HG02763 (cell line): ENCODE measurements at regions not wholly inside any gene's neighbourhood (a gene's known extent, or its start where the extent isn't known, plus 50 kb on each side); places are given as distances from the start of the nearest gene placed in this dataset.

Experiments
- ATAC-seq: cut with Tn5 transposase; IDR thresholded peaks from one replicate; pipeline ENCODE4 v1.9.1; 2021; ENCODE audit warnings: mild to moderate bottlenecking, moderate library complexity; ENCODE audit not compliant: unreplicated experiment

GRCh38 chr14:98962118-98962517 is 309.9 kb downstream of the BCL11B start:
- no peak for ATAC-seq

DNA sequence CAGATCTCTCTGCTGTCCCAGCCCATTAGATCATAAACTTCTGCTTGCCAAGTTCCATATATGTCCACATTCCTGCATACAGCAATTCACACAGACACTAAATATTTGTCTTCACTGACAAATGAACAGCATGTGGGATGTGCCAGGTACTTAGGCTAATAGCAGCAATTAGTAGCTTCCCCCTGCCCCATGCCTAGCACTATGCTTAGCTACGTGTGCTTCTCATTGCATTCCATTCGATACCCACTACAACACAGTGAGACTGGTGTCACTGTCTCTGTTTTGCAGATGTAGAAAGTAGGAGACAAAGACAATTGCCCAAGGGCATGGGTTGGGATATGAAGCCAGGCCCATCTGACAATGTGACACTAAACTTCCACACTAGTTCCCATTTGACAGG is 308.4 kb downstream of the BCL11B start:
- no peak for ATAC-seq

DNA sequence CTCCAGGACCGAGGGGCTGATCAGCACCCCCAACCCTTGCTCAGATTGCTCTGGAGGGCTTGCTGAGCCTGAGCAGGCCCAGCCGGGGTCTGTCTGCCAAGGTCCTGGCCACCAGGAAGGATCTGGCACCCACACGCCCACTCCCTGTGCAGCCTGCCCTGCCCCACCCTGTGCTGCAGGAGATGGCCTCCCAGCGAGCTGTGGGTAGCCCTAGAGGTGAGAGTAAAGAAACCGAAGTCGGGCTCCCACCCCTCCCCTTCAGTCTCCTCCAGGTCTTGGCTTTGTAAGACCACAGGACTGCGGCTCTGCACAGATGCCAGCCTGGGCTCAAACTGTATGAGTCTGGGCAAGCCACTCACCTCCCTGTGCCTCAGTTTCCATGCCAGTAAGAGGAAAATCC is 307.8 kb downstream of the BCL11B start:
- ATAC-seq, result no peak

DNA sequence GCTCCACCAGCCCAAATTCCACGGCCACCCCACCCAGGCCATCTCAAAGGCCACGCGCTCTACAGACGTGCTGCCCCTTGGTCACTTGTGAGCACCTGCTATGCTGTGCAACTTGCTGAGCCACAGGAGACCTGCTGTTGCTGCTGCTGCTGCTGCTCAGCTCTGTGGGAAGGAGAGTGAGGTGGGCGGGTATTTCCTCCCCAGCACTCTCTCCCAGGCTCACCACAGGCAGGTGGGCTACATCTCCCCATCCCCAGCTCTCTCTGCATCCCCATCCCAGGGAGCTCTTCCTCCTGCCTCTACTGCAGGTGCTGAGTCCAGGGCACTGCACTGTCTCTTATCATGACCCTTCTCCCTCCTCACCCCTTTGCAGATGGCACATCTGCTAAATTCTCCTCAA is 306.9 kb downstream of the BCL11B start:
- ATAC-seq, result no peak

DNA sequence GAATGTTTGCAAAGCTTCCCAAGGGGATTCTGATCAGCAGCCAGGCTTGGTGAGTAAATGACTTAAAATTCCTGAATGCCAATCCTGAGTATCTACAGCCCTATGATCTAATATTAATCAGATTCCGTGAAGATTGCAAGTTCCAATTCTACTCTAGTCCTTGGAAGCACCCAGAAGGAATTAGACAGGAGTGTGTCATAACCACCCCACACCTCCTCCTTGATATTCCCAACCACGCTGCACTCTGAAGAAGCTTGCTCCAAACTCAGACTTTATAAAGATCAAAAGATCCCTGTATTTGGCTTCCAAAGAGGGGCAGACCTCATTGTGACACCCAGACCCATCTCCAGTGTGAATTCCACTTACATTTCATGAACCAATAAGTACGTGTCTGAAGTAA is 306.0 kb downstream of the BCL11B start:
- ATAC-seq, result no peak

DNA sequence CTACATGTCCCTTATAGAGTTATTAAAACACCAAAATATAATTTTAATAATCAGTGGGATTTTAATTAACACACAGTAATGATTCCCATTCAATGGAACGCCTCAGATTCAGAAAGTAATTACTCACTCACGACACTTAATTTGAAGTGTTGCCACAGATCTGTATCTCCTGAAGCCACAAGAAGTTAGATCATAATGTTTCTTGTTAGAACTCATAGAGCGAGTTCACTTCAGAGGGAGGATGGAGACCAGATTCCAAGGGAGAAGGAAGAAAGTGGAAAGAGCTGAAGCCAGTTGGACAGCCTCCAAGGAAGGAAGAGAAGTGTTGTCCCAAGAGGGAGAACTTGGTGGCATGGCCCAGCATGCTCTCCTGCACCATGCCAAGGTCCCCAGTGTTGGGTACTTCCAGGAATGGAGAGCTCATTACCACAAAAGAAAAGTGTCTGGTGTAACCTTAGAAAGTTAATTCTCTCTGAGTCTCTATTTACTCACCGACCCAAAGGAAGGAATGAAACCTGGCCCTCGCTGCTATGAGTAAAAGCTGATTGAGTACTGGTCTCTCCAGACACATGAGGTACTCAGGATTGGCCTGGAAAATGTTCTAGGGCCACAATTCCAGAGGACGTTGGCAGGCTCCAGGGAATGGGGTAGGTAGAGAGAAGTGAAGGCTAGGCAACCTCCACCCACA is 305.4 kb downstream of the BCL11B start:
- no peak for ATAC-seq

DNA sequence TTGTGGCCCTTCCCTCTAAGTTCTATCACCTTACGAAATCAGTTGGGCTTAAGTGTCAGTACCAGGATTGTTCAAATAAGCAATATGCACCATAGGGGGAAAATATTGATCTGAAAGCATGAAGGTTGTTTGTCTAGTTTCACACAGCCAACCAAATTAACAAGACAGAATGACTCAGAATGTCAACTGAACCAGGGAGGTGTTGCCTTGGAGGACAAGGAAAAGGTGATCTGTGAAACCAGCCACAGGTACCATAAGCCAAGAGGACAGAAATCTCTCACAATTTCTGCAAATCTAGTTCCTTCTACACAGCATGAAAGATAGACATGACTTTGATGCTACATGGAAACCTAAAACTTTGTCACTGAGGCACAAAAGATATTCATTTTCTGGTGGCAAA is 297.9 kb downstream of the BCL11B start:
- no peak for ATAC-seq

DNA sequence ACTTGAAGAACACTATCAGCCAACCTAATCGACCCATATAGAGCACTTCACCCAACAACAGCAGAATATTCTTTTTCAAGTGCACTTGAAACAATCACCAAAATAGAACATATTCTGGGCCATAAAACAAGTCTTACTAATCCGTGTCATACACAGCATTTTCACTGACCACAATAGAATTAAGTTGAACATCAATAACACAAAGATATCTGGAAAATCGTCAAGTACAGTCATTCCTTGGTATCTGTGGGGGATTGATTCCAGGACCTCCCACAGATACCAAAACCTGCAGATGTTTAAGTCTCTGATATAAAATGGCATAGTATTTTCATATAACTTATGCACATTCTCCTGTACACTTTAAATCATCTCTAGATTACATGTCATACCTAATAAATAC is 295.7 kb downstream of the BCL11B start:
- no peak for ATAC-seq

GRCh38 chr14:98977451-98977850 is 294.5 kb downstream of the BCL11B start:
- no peak for ATAC-seq

- no peak for ATAC-seq
Measured at GRCh38 chr14:98982986-98983385, 289.0 kb downstream of the BCL11B start.

DNA sequence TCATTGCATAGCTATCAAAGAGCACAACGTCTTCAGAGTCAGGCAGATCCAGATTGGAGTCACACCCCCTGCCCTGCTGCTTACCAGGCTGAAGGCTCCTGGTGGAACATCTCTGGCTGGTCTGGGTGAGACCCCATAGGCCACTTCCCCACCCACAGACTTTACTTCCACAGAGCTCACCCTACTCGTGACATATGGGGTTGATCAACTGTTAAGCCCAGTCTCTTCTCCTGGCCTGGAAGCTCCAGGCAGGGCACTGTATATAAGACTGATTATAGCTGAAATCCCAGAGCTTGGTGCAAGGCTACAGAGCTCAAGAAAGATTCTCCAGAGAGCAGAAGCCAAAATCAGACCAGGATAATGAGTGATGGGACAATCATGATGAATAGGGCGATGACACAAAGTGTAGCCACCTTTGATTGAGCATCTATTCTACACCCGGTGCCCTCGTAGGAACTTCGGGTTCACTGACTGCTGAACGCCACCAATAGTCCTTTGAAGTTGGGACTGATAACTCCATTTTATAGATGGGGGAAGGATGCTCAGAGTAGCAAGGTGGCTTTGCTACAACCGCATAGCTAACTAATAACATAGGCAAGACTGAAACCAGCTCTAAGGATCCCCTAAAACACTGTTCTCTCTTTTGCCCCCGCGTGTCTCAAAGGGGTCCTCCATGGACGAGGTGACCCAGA is 287.8 kb downstream of the BCL11B start:
- ATAC-seq, result no peak

DNA sequence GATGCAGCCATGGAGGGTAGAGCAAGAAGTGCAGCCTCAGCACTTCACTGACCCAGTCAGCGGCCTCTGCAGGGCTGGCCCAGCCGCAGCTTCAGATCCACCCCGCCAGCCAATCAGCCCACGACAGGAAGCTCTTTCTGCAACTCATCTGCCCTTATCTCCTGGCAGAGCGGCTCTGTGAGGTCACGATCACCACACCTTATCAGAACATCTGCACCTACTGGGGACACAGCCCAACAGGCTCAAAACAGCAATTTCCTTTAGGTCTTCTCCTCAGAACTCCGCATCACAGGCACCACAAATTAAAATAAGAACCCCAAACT is 287.3 kb downstream of the BCL11B start:
- ATAC-seq, result no peak

DNA sequence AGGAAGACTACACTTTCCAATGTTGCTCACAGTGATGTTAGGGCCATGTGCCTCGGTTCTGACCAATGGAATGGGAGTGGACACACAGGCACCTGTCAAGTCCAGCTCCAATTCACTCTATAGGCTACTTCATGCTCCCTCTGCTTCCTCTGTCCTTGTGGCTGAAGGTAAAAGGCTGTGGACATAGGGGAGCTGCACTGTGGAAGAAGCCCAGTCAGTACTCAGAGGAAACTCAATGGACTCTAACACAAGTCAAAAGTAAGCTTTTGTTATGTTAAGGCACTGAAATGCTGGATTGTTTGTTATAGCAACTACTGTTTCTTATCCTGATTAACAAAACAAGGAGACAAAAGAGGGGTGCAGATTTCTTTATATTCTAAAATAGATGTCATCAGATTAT is 278.2 kb downstream of the BCL11B start:
- no peak for ATAC-seq

DNA sequence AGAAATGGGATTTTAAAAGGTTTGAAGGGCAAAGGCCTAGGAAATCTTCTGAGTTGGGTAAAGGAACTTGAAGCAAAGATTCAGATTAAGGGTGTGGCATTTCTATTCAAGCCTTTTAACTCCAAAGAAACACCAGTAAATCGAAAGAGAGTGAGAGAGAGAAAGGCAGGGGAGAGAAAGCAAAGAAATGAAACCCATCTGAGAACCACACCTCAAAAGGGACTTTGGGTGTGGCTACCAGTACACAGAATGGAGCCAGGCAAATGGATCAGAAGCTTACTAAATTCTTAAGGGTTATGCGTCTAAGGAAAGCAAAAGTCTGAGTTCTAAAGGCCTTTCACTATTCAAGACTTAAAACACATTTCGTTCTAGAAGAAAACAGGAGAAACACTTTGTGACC is 277.4 kb downstream of the BCL11B start:
- no peak for ATAC-seq

DNA sequence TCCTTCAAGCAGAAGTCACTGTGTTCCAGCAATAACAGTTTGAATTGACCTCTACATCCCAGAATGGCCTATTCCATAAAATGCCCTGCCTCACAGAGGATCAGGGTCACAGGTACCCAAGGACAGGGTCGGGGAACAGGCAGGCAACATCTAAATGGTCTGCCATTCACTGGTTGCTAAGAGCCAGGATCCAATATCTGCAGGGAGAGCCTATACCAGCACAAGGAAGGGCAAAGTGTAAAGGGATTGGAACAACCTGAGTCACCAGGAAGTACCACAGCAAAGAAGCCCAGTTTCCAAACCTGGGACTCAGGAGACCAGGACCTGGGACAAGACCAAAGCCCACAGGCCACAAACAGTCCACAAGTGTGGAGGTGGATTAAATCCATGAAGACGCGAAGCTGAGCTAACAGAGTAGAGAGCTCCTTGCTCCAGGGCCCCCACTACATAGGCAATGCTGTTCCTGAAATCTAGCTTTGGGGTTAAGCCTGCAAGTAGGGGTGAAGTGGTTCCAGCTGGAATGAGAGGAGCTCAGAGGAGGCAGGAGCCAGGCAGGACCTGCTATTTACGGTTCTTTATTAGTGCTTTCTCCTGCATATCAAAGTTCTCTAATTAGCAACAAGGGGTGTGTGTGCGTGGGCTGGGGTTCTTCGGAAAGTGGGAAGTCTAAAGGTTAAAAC is 274.3 kb downstream of the BCL11B start:
- no peak for ATAC-seq

GRCh38 chr14:98999345-98999744 is 272.7 kb downstream of the BCL11B start:
- no peak for ATAC-seq

- ATAC-seq, result no peak
Measured at GRCh38 chr14:98999901-99000300, 272.1 kb downstream of the BCL11B start.

DNA sequence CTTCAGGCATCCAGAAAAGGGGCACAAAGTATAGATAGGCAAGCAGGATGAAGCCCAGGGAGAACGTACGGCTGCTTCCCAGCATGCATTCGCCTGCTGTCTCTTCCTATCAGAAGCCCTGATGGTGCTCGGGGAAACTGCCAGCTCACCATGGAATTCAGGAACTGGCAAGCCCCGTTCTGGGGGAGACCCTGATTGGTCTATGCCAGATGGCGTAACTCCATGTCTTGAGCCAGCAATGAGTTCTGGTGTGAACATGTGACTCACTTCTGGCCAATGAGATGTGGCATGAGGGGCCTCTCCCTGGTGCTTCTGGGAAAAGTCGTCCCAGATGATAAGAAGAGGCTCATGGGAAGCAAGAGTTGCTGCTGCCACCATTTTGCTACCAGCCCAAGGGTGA is 270.8 kb downstream of the BCL11B start:
- ATAC-seq, result no peak

DNA sequence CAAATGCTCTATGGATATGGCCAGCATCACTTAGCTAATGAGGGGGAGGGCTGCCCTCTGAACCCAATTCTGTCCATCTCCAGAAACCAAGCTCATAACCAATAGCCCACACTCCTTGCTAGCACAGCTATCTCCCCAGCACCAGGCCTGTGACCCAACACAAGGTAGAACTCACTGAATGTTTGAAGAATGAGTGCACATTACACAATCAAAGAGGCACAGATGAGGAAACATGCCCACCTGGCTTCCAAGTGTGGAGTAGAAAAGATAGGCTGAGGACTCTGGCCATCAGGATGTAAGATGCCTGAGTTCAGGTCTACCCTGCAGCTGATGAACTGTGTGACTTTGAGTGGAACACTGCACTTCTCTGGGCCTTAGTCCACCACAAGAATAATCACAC is 268.4 kb downstream of the BCL11B start:
- no peak for ATAC-seq

DNA sequence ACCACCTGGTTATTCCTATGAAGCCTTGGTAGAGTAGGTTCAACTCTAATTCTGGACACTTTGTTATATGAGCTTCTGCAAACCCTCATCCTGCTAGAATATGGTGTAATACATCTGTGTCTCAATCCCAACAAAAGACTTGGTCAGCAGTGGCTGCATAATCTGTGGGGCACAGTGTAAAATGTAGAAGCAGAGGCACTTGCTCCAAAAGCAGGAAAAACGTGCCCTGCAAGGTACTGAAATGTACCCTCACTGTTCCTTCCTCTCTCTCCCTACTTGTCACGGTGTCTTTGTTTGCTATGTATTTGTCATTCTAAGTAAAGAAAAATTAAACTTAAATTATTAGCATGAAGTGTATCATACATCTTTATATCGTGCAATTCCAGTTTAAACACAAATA is 267.9 kb downstream of the BCL11B start:
- no peak for ATAC-seq

DNA sequence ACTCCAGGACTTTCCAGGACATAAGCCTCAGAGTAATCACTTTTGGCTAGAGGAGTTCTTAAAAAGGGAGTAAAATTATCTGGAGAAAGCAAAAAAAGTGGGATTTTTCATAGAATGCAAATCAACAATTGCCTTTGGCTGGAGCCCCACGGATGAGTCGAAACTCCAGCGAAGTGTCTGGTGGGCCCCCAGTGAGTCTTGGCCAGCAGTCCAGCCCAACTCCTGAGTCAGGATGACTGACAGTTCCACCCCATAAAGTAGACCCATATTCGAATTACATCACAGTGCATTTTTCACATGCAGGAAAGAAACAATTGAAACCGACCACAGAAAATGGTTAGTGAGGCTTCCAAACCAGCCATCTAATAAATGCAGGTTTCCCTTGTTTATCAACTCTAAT is 265.7 kb downstream of the BCL11B start:
- no peak for ATAC-seq

GRCh38 chr14:99007795-99008194 is 264.2 kb downstream of the BCL11B start:
- no peak for ATAC-seq
